Pulmonary artery endothelial cell (primary cell): ENCODE measurements at regions not wholly inside any gene's neighbourhood (a gene's known extent, or its start where the extent isn't known, plus 50 kb on each side); places are given as distances from the start of the nearest gene placed in this dataset.

ENCODE experiments used
- DNase-seq: peaks from one replicate; pipeline ENCODE4 v3.0.0-alpha.2; 2011; ENCODE audit warnings: low read depth, low spot score

- no peak for DNase-seq
Observed at GRCh38 chr2:136572335-136572734, 193.0 kb upstream of the THSD7B start.

GRCh38 chr2:136557203-136557602 is 208.1 kb upstream of the THSD7B start:
- no peak for DNase-seq

GRCh38 chr2:136550181-136550580 is 215.2 kb upstream of the THSD7B start:
- DNase-seq = no peak

GRCh38 chr2:136539355-136539754 is 226.0 kb upstream of the THSD7B start:
- no peak for DNase-seq

- DNase-seq = no peak
Observed at GRCh38 chr2:136538489-136538888, 226.9 kb upstream of the THSD7B start.

GRCh38 chr2:136534811-136535210 is 230.5 kb upstream of the THSD7B start:
- DNase-seq = no peak

GRCh38 chr2:136532171-136532570 is 233.2 kb upstream of the THSD7B start:
- no peak for DNase-seq

- no peak for DNase-seq
Observed at GRCh38 chr2:136531731-136532130, 233.6 kb upstream of the THSD7B start.

GRCh38 chr2:136530146-136530545 is 235.2 kb upstream of the THSD7B start:
- DNase-seq = no peak

GRCh38 chr2:136527560-136527959 is 237.8 kb upstream of the THSD7B start:
- DNase-seq = no peak

- no peak for DNase-seq
Observed at GRCh38 chr2:136522724-136523123, 242.6 kb upstream of the THSD7B start.

- no peak for DNase-seq
Observed at GRCh38 chr2:136517716-136518115, 247.6 kb upstream of the THSD7B start.

GRCh38 chr2:136510244-136510643 is 255.1 kb upstream of the THSD7B start:
- no peak for DNase-seq

- no peak for DNase-seq
Observed at GRCh38 chr2:136505462-136505861, 259.9 kb upstream of the THSD7B start.

- DNase-seq = no peak
Observed at GRCh38 chr2:136502660-136503059, 262.7 kb upstream of the THSD7B start.

GRCh38 chr2:136497709-136498108 is 267.6 kb upstream of the THSD7B start:
- no peak for DNase-seq

GRCh38 chr2:136496966-136497365 is 268.4 kb upstream of the THSD7B start:
- no peak for DNase-seq

- no peak for DNase-seq
Observed at GRCh38 chr2:136495636-136496035, 269.7 kb upstream of the THSD7B start.

GRCh38 chr2:136492901-136493300 is 272.4 kb upstream of the THSD7B start:
- no peak for DNase-seq

- DNase-seq = no peak
Observed at GRCh38 chr2:136490100-136490499, 275.2 kb upstream of the THSD7B start.

GRCh38 chr2:136487421-136487820 is 277.9 kb upstream of the THSD7B start:
- no peak for DNase-seq

GRCh38 chr2:136486115-136486514 is 279.2 kb upstream of the THSD7B start:
- DNase-seq = no peak

GRCh38 chr2:136482966-136483365 is 282.4 kb upstream of the THSD7B start:
- no peak for DNase-seq

- no peak for DNase-seq
Observed at GRCh38 chr2:136482006-136482405, 283.3 kb upstream of the THSD7B start.
